Urinary bladder (tissue), 3 donors: ENCODE measurements at regions not wholly inside any gene's neighbourhood (a gene's known extent, or its start where the extent isn't known, plus 50 kb on each side); places are given as distances from the start of the nearest gene placed in this dataset.
"Not testable (repeated sequence)": the region's sequence is repeated elsewhere in the genome, so short reads cannot be mapped to it uniquely, and the experiment has no call there.

ENCODE experiments used
- DNase-seq: peaks from one replicate; pipeline ENCODE4 v3.0.0-alpha.2; 2015; ENCODE audit errors: extremely low spot score
- H3K27ac ChIP-seq: one replicate; pipeline ENCODE4 v1.5.1; 2013; ENCODE audit warnings: low read depth, mild to moderate bottlenecking, moderate library complexity
- H3K36me3 ChIP-seq: one replicate; pipeline ENCODE4 v1.6.1; 2013; ENCODE audit warnings: mild to moderate bottlenecking, moderate library complexity; ENCODE audit not compliant: insufficient read depth
- H3K4me1 ChIP-seq: one replicate; pipeline ENCODE4 v1.6.1; 2013; ENCODE audit warnings: mild to moderate bottlenecking, moderate library complexity; ENCODE audit not compliant: insufficient read depth
- H3K4me3 ChIP-seq: one replicate; pipeline ENCODE4 v1.5.1; 2013; ENCODE audit warnings: low read depth, low read length
- WGBS: extraction: QIAGEN DNeasy Blood & Tissue Kit; methylation state at CpG from one replicate; pipeline ENCODE4 v1.1.7; 2013; 5-methylcytosine and 5-hydroxymethylcytosine counted together
- donor health status: healthy with polysubstance abuse.
- donor health status: healthy.

- not testable (repeated sequence) for H3K27ac ChIP-seq, H3K4me3 ChIP-seq, H3K4me1 ChIP-seq, H3K36me3 ChIP-seq, DNase-seq
- 96% methylated on average over 9 of the region's 10 CpGs for WGBS
Observed at GRCh38 chr5:34180225-34180624, 137.2 kb upstream of the C1QTNF3 start.

DNA sequence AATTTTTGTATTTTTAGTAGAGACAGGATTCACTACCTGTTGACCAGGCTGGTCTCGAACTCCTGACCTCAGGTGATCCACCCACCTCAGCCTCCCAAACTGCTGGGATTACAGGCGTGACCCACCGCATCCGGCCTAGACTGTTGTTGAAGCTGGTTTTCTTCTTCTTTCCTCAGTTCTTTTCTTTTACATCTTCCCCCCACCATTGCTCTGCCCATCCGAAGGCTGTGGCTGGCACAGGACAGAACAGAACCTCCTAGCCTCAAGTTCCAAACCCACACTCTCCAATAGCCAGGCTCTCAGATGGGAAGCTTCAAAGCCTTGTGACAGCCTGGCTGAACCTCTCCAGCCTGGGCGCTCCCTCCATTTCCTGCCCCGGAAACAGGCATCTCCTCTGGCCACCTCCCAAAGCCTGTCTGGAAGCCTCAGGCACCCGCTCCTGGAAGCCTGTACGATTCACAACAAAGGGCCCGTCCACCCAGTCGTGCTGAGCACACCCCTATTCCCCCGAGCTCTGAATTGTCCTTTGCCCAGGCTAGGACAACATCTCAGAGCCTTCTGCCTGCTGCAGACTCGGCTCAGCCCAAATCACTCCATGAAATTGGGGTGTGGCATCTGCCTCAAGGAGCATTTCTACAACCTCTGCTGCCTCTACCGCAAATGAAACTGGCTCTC is 138.1 kb upstream of the C1QTNF3 start:
- not testable (repeated sequence) for H3K27ac ChIP-seq, H3K4me3 ChIP-seq, H3K4me1 ChIP-seq, DNase-seq, H3K36me3 ChIP-seq
- 88% methylated on average over 9 of the region's 14 CpGs for WGBS

DNA sequence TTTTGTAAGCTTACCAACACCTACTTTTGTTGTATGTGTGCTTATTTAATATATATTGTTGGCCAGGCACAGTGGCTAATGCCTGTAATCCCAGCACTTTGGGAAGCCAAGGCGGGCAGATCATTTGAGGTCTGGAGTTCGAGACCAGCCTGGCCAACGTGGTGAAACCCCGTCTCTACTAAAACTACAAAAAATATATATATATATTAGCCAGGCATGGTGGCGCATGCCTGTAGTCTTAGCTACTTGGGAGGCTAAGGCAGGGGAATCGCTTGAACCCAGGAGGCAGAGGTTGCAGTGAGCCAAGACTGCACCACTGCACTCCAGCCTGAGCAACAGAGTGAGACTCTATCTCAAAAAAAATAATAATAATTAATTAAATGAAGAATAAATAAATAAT is 142.0 kb upstream of the C1QTNF3 start:
- not testable (repeated sequence) for DNase-seq, H3K36me3 ChIP-seq, H3K4me1 ChIP-seq, H3K4me3 ChIP-seq, H3K27ac ChIP-seq
- WGBS: 96% methylated on average over 6 of the region's 6 CpGs

DNA sequence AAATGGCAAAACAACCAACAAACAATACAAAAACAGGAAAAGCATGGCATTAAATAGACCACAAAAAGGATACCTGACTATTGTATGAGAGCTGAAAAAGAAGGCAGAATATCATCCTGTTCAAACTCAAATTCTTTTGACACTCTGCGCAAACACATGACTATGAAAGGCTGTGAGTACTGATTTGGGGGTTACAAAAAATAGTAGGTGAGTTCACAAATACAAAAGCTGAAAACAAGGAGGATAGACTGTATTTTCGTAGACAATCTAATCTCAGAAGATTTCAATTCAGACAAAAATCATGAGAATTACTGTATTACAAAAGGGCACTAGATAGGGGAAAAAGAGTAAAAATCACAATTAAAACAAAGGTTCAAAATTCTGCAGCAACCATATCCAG is 142.6 kb upstream of the C1QTNF3 start:
- not testable (repeated sequence) for H3K27ac ChIP-seq, H3K36me3 ChIP-seq, H3K4me3 ChIP-seq, DNase-seq, H3K4me1 ChIP-seq
- 91% methylated on average over 2 of the region's 2 CpGs for WGBS

DNA sequence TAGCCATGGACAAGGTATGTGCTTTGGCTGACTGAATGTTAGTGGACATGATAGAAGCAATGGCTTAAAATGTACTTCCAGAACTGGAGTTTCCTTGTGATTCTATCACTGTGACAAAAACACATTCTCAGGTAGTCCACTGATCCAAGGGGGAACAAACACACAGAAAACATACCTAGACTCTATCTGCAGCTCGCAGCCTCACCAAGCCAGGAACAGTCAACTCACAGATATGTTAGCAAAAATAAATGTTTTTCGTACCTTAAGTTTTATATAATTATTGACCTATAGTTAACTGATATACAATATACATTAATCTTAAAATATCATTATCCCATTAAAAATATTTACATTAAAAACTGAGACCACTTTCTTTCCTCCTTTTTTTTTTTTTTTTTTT is 143.1 kb upstream of the C1QTNF3 start:
- DNase-seq, H3K27ac ChIP-seq, H3K4me3 ChIP-seq, H3K4me1 ChIP-seq, H3K36me3 ChIP-seq: not testable (repeated sequence)
- WGBS: 97% methylated on average over 2 of the region's 2 CpGs

- H3K36me3 ChIP-seq, H3K4me3 ChIP-seq, H3K4me1 ChIP-seq, H3K27ac ChIP-seq, DNase-seq: not testable (repeated sequence)
- WGBS: 92% methylated on average over 2 of the region's 2 CpGs
Observed at GRCh38 chr5:34186865-34187264, 143.9 kb upstream of the C1QTNF3 start.

GRCh38 chr5:34187441-34187840 is 144.4 kb upstream of the C1QTNF3 start:
- not testable (repeated sequence) for H3K27ac ChIP-seq, H3K4me1 ChIP-seq, H3K4me3 ChIP-seq, H3K36me3 ChIP-seq, DNase-seq
- 96% methylated on average over 2 of the region's 4 CpGs for WGBS

DNA sequence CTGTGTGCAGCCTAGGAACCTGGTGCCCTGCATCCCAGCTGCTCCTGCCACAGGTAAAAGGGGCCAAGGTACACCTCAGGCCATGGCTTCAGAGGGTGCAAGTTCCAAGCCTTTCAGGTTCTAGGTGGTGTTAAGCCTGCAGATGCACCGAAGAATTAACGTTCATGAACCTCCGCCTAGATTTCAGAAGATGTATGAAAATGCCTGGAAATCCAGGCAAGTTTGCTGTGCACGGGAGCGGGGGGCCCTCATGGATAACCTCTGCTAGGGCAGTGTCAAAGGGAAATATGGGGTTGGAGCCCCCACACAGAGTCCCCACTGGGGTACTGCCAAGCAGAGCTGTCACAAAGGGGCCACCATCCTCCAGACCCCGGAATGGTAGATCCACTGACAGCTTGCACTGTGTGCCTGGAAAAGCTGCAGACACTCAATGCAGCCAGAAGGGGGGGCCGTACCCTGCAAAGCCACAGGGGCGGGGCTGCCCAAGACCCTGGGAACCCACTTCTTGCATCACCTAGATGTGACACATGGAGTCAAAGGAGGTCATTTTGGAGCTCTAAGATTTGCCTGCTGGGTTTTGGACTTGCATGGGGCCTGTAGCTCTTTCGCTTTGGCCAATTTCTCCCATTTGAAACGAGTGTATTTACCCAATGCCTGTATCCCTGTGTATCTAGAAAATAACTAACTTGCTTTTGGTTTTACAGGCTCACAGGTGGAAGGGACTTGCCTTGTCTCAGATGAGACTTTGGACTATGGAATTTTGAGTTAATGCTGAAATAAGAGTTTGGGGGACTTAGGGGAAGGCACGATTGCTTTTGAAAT is 145.2 kb upstream of the C1QTNF3 start:
- H3K27ac ChIP-seq, H3K4me3 ChIP-seq, H3K36me3 ChIP-seq, H3K4me1 ChIP-seq, DNase-seq: not testable (repeated sequence)
- WGBS: 93% methylated on average over 10 of the region's 11 CpGs

GRCh38 chr5:34189246-34189645 is 146.2 kb upstream of the C1QTNF3 start:
- 96% methylated on average over 20 of the region's 21 CpGs for WGBS
- not testable (repeated sequence) for DNase-seq

DNA sequence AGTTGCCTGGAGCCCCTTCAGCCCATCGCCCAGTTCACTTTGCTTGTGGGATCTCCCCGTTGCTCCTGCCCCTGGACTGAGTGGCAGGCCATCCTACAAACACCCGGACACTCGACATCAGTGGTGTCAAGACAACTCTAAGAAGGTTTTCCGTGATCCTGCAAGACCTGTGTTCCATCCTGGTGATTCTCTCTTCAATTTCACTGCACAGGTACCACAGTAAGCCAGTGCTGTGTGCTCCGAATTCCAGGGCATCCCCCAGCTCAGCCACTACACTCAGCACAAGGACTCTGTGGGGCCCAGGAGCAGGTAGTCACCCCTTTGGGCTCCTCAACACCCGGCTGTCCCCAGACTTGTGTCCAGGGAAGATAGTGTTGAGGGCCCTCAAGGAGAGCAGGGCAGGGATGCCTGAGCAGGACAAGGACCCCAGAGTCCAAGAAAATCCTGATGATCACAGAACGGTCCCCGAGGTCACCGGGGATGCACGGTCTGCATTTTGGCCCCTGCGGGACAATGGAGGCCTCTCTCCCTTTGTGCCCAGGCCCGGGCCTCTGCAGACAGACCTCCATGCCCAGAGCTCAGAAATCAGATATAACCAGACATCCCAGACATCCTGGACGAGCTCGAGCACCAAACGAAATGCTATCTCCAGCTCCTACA is 146.9 kb upstream of the C1QTNF3 start:
- H3K36me3 ChIP-seq, H3K4me1 ChIP-seq, DNase-seq, H3K4me3 ChIP-seq, H3K27ac ChIP-seq: not testable (repeated sequence)
- 96% methylated on average over 16 of the region's 16 CpGs for WGBS

More at GRCh38 chr5:34189246-34189645, 146.2 kb upstream of the C1QTNF3 start:
- H3K4me3 ChIP-seq, H3K4me1 ChIP-seq, H3K36me3 ChIP-seq, H3K27ac ChIP-seq: not testable (repeated sequence)

GRCh38 chr5:34190466-34190865 is 147.5 kb upstream of the C1QTNF3 start:
- not testable (repeated sequence) for H3K36me3 ChIP-seq, H3K4me3 ChIP-seq, DNase-seq, H3K4me1 ChIP-seq, H3K27ac ChIP-seq
- 95% methylated on average over 14 of the region's 16 CpGs for WGBS

- H3K4me1 ChIP-seq, H3K36me3 ChIP-seq, H3K4me3 ChIP-seq, H3K27ac ChIP-seq, DNase-seq: not testable (repeated sequence)
- 90% methylated on average over 17 of the region's 17 CpGs for WGBS
Observed at GRCh38 chr5:34191279-34191744, 148.3 kb upstream of the C1QTNF3 start.

- H3K27ac ChIP-seq, H3K4me3 ChIP-seq, H3K4me1 ChIP-seq, H3K36me3 ChIP-seq, DNase-seq: not testable (repeated sequence)
- 85% methylated on average over 26 of the region's 26 CpGs for WGBS
Observed at GRCh38 chr5:34192064-34192922, 149.3 kb upstream of the C1QTNF3 start.
